Stimulated activated CD8-positive, alpha-beta memory T cell treated with anti-CD3 and anti-CD28 coated beads, Interleukin-7, amount 100 ng/mL, for 4 hours (primary cell): ENCODE measurements at regions not wholly inside any gene's neighbourhood (a gene's known extent, or its start where the extent isn't known, plus 50 kb on each side); places are given as distances from the start of the nearest gene placed in this dataset.
"Not testable (repeated sequence)": the region's sequence is repeated elsewhere in the genome, so short reads cannot be mapped to it uniquely, and the experiment has no call there.

ENCODE experiments used
- DNase-seq, 2 donors: peaks; one replicate each; pipeline ENCODE4 v3.0.0-alpha.2; 2020; ENCODE audit warnings: low read depth in 2 of 2

DNA sequence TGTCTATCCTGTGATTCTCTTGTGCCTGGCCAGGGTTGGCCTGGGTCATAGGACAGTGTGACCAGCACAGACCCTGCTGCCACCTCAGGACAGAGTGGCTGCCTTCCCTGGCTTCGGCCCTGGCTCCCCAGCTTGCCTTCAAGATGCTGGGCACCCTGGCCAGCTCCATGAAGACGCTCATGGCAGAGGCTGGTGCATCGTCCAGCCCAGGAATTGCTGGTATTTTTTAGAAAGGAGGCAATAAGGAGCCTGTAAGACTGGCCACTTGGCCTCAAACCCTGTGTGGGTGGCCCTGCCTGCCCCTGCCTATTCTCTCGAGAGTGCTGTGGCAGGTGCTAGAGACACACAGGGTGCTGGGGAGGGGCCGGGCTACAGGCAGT is 70.4 kb upstream of the ACTRT2 start:
- no peak for DNase-seq

DNA sequence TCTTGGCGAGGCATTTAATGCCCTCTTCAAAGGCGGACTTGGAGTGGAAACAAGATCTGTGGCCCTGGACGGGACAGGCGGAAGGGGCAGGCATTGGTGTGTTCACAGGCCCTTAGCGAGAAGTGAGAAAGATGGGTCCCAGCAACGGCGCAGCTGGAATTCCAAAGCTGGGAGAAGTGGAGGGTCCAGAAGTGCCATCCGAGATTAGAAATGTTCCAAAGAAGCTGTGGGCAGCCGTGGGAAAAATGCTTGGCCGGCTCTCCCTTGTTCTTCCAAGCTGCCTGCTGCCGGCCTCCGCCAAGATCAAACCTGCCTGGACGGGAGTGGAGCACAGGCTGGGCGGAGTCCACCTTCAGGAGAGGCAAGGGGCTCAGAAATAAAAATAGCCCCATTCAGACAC is 69.4 kb upstream of the ACTRT2 start:
- no peak for DNase-seq

DNA sequence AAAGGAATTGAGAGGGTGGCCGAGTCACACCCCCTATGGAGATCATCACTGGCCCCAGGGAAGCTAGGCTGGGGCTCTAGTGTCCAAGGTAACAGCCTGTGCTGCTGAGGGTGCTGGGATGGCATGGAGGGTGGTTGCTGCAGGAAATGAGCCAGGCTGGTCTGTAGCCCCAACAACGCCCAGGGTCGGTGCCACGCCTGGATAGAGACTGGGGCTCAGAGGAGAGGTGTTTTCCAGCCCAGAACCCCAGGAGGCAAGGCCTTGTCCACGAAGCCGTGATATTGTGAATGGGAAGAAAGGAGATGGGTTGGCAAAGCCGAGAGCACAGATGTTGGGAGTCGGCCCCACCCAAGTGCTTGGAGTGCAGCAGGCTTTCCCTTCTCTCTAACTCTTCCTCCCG is 68.9 kb upstream of the ACTRT2 start:
- DNase-seq = no peak

DNA sequence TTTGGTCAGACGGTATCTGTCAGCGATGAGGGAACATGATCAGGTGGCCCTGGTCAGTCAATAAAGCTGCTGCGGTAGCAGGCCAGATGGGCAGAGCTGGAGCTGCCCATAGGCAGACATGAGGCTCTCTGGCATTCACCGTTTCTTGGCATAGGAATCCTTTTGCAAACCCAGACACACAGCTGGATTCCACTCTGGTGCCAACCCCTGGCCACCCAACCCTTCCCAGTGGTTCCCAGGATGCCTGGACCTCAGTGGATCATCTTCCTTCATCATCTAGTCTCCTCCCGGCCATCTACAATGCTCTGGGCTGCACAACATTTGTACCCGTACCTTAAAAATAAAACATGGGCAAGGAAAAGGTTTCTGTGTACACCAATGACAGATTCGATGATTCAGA is 68.3 kb upstream of the ACTRT2 start:
- DNase-seq = no peak

DNA sequence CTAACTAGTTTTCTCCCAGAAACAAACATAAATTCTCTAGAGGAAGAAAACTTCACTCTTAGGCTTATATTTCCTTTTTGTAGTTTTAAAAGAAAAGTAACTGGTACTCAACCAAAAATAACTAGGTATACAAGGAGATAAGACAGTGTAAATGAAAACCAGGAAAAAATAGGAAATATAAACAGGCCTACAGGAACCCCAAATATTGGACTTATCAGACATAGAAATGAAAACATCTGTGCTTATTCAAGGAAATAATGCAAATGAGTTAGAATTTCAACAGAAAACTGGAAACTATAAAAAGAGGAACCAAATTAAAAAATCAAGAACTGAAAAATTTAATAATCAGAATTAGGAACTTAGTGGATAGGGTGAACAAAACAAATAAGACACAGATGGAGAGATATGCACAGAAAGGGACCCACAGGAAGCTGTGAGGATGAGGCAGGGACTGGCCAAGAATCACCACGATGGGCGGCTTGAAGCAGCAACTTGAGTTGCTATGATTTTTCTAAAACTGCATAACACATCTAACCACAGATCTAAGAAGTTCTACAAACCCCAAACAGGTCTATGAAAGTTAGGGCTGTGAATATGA is 67.5 kb upstream of the ACTRT2 start:
- DNase-seq = no peak

DNA sequence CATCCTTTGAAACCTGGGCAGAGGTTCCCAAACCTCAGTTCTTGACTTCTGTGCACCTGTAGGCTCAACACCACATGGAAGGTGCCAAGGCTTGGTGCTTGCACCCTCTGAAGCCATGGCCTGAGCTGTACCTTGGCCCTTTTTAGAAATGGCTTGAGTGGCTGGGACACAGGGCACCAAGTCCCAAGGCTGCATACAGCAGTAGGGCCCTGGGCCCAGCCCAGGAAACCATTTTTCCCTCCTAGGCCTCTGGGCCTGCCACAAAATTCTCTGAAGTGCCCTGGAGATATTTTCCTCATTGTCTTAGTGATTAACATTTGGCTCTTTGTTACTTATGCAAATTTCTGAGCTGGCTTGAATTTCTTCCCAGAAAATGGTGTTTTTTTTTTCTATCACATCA is 65.6 kb upstream of the ACTRT2 start:
- DNase-seq = no peak

DNA sequence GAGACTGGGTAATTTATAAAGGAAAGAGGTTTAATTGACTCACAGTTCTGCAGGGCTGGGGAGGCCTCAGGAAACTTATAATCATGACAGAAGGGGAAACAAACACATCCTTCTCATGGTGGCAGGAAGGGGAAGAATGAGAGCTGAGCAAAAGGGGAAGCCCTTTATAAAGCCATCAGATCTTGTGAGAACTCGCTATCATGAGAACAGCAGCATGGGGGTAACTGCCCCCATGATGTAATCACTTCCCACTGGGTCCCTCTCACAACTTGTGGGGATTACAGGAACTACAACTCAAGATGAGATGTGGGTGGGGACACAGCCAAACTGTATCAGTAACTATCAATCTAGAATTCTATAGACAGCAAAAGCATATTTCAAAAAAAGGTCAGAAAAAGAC is 64.7 kb upstream of the ACTRT2 start:
- no peak for DNase-seq

DNA sequence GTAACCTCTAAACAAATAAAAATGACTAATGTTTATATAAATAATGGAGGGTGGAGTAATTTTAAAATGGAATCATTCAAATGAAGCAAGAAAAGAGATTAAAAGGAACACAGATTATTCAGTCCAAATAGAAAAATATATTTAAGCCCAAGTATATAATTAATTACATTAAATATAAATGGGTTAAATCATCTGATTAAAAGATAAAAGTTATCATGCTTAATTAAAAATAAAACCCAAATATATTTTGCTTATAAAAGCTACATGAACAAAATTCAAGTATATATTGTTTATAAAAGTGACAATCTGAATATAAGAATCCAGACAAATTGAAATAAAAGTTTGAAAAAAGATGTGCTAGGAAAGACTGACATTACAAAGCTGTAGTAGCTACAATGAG is 63.9 kb upstream of the ACTRT2 start:
- no peak for DNase-seq

DNA sequence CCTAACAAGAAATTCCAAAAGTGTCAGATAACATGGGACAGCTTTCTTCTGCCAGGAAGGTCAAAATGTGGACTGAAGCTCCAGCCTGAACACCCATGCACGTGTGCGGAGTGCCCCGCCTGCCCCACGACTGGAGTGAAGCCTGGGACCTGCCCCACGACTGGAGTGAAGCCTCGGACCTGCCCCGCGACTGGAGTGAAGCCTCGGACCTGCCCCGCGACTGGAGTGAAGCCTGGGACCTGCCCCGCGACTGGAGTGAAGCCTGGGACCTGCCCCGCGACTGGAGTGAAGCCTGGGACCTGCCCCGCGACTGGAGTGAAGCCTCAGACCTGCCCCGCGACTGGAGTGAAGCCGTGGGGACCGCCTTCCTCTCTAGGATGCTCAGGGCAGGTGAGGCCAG is 61.4 kb upstream of the ACTRT2 start:
- not testable (repeated sequence) for DNase-seq

DNA sequence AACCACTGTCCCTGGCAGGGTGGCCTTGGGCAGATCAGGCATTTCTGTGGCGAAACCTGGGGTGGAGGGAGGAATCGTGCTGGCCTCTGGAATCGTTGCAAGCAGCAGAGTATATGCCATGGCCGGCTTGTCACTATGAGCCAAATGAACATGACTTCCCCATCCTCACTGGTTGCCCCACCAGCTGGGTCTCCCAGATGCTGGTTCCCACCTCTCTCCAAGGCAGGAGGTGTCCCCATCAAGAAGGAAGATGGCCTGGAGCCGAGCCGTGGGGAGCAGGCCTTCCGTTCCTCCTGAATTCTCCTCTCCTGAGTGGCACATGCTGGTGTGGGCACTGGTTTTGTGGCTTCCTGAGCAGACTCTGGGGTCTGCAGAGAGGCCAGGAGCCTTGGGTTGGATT is 60.2 kb upstream of the ACTRT2 start:
- no peak for DNase-seq

DNA sequence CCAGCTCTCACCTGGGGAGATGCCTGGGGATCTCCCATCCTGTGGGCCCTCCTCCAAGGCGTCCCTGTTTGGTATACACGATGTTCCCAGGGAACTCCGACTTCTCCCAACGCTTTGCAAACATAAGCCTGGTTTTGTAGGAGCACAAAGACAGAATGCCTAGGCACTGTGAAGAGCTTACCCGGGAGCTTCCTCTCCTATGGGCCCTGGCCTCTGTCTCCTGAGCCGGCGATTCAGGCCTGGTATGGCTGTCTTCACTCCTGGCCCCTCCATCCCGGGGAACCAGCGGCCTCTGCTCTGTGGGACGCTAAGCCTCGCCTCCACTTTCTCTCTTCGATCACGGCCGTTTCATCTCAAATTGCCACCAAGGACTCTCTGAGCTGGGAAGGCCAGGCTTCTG is 59.6 kb upstream of the ACTRT2 start:
- no peak for DNase-seq

DNA sequence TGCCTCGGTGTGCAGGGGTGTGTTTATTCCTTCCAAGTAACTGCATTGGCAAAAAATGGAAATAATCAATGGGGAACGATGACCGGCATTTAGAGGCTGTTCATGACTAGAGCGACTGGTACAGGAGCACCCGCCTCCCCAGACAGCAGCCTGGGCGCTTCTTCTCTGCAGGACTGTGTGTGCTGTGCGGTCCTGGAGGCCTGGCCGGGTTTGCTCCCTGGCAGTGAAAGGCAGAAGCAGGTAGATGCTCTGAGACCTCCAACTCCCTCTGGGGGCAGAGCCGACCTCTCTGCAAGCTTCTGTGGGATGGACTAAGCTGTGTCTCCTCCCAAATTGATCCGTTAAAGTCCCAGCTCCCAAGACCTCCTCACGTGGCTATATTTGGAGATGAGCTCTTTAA is 59.2 kb upstream of the ACTRT2 start:
- DNase-seq = no peak

DNA sequence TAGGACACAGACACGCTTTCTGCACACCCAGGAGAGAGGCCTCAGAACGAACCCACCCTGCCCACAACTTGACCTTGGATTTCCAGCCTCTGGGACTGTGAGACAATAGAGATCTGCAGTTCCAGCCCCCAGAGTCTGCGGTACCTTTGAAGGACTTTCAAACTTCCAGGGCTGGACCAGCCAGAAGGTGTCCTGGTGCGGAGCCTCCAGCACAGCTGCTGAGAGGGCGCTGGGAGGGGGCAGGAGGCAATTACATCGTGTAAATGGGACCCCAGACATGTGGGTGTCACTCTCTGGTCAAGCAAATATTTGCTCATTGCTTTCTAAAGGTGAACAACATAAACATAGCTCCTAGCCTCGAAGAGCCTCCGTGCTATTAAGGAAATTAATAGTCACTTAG is 58.7 kb upstream of the ACTRT2 start:
- no peak for DNase-seq

DNA sequence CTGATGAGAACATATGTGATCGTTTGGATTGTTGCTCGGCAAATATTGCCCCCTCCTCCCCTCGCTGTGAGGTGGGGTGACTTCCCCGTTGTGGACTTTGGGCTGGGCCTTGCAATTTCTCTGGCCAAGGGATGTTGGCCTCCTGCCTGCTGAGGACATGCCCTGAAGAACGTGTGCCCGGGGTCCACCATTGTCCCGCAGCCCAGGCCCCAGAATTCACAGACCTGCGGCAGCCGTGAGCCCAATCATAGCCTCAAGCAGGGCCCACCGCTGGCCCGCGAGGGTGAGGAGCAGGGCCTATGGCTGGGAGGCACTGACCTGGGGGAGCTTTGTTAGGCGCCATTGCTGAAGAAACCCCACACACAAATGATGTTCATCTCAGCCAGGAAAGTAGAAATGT is 58.3 kb upstream of the ACTRT2 start:
- no peak for DNase-seq

DNA sequence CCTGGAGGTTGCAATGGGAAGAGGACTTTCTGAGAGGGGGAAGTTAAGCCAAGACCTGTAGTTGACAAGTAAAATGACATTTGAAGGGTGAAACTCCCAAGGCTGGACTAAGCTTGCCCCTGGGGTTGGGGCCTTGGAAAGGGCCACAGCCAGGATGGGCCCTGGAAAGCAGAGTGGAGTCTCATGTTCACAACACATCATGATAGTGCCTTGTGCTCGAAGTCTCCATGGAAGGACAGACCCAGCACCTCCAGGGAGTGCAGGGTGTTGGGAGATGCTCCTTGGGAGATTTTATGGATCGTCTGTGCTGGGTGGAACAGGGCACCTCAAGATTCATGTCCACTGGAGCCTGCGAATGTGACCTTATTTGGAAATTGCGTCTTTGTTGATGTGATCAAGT is 55.6 kb upstream of the ACTRT2 start:
- DNase-seq = no peak

DNA sequence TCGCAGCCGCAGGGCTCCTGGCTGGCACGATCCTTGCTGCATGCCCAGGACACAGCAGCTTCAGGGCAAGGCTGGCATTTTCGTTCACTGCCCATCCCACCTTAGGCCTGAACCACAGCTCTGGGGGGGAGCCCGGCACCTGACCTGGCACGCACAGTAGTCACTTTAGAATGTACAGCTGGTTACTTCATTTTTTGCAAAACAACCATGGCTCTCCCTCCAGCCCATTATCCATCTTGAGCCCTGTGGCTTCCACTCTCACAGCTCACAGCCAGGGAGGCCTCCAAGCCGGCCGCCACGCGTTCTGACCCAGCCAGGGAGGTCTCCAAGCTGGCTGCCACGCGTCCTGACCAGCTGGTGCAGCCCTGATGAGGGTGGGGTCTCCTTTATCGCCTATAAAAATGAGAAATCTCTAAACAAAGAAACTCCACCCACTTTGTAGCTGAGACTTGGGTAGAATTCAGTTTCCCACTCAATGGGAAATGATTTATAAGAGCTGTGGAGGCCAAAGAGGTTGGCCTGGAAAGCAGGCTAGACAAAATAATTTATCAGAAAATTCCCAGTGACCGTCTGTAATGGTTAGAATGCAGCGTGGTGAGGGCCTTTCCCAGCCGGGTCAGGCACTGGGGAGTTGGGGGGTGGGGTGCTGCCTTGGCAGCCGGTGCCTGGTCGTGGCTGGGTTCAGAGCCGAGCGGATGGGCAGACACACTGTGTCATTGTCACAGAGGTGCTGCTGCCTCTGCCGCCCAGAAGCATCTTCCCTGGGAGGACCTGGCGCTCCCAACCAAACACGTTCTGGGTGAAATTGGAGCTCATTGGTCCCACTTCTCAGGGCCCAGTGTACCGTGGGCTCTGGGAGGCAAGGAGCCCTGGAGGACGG is 54.6 kb upstream of the ACTRT2 start:
- DNase-seq = no peak

DNA sequence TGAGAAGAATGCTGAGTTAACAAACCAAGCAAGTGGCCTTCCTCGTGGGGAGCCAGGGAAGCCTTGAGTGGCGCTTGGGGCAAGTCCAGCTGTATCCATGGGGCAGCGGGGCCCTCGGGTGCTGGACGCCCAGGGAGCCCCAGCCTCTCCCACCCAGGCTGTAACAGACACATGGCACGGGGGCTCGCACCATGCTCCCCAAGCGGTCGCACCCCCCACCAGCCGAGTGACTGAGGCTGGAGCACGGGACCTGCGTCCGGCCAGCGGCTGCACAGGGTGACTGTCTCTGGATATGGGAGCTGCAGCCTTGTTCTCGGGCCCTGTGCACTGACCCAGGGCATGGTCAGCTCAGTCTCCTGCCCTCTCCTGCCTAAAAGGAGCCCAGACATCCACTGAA is 53.9 kb upstream of the ACTRT2 start:
- DNase-seq = no peak

DNA sequence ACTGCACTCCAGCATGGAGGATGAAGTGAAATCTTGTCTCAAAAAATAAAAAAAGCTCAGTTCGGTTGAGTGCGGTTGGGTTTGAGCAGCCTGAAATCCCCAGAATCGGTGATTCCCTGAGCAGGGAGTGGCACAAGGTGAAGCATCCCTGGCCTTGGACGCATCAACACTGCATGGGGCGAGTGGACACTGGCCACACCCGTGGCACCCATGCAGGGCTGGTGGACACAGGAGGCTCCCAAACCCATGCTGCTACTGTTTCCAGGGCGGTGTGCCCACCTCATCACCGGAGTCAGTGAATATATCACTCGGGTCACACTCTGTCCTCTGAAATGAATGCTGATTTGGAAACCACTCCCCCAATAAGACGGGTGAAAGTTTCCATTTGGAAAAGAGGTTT is 53.4 kb upstream of the ACTRT2 start:
- no peak for DNase-seq

DNA sequence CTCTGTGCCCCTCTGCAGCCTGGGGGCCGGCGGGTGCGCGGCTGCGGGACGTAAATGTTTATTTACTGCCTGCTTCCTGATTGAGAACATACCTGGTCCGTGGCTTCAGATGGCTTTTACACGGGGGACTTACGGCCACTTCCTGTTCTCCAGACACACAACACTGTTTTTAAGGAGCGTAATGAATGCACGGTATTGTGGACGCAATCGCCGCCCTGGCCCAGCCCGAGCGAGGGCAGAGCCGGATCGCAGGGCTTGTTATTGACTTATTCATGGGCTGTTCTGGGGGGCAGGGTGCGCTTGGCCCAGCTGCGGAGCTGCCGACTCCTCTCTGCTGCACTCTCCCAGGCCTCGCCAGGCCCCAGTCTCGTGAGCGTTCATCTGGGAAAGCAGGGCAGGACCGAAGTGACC is 52.8 kb upstream of the ACTRT2 start:
- no peak for DNase-seq

DNA sequence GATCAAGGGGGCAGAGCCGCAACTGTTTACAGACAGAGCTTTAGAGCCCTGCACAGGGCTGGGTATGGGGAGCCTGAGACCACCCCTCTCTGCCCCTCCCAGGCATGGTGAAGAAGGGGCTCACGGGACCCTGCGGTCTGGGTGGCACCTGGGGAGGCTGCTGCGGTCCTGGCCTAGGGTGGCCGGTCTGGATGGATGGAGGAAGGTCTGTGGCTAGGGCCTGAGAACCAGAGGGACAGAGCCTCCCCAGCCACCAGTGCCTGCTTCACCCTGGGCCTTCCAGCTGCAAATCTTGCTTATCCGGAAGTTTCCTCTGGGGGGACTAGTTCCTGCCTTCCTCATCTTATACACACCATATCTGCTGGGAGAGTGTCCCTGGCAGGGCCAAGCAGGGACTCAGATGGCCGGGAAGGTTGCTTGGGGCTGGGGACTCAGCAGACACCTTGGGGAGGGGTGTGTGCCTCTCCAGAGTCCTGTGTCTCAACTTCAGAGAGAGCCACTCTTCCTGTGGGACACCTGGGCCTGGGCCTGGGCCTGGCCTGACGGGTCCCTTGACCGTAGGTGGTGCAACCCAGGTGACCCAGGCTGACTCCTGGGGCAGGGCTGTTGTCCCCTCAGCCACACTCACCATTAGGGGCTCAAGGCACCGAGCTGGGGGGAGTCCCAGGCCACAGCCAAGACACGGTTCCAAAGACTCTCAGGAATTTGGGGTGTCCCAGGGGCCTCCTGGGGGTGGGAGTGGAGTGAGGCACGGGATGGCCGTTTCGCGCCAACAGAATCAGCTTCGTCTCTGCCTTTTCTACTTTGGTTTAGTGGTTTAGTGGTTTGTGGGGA is 52.0 kb upstream of the ACTRT2 start:
- DNase-seq = no peak

DNA sequence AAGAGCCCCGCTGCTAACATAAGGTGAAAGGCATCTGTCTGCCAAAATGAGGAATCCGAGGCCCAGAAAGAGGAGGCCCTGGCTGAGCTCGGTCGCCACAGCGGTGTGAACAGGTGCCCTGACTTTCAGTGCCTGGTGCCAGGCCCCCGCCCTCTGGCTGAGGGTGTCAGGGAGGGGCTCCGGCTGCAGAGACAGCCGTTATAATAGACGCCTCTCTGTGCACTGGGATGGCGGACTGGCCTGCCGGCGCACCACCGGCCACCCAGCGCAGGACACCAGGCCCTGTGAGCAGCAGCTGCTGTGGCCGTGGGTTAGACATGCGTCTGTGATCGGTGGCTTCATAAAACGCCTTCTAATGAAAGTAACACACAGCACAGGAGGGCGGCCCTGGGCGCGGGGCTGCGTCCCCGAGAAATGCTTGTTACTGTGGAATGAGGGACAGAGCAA is 51.4 kb upstream of the ACTRT2 start:
- no peak for DNase-seq

DNA sequence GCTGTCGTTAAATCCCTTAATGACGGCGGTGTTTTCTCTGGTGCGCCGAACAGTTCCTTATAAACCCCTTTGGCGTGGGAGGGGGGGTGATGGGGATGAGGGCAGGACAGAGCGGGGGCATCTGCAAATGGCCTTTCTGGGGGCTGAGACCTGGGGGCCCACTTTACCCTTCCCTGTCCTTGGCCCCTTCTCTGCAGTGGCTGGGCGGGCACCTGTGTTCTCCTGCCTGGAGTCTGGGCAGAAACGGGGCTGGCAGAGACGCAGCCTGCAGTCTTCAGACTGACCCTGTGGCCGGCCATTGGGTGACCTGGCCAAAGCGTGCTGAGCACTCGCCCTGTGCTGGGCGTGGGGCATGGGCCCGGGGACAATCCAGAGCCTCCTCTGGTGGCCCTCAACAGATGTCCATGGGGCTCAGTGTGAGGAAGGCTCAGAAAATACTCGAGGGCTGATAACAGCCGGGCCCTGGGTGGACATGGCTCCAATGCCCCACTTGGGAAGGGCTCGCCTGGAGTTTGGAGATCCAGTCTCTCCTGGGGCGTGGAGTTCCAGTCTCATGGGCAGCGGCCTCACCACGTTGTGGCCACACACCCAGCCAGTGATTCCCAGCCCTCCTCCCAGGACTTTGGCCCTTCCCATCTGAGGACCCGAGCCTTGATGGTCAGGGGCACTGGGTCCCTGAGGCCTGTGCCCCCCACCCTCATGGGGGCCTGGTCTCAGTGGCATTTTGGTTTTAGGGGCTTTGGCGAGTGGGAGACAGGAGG is 50.8 kb upstream of the ACTRT2 start:
- no peak for DNase-seq
